ENCODE measurements at regions not wholly inside any gene's neighbourhood (a gene's known extent, or its start where the extent isn't known, plus 50 kb on each side); places are given as distances from the start of the nearest gene placed in this dataset.

DNA sequence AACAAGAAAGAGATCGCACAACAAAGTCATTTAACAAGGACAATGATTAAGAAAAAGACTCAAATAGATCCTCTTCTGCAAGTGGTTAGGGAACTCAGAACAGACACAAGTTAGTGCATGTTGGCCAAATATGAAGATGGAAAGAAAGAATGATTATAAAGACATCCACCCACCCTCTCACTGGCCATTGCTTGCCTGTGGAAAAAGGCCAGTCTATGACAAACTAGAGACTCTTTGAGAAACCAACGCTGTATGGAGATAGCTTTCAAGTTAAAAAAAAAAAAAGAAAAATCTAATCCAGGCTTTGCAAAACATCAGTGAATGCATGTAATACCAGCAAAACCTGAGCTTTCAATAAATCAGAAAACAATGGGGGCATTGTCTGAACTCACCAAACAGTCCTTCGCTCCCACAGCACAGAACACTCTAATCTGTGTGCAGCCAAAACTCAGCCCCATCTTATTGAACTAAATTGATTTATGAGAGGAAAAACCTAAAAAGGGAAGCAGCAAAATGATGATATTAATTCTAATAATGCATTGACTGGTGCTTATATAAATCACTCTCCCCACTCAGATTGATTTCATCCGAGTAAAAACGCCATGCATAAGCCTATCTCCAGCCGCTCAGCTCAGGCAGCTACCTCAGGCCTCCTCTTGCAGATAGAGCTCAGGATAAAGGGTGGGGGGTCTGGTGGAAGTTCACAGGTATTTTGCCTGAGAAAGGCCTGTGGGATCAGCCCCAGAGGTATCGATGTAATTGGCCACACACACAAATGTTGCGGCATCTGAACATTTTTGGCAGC is 547.1 kb downstream of the CCDC171 start:
- no peak for DNase-seq

DNA sequence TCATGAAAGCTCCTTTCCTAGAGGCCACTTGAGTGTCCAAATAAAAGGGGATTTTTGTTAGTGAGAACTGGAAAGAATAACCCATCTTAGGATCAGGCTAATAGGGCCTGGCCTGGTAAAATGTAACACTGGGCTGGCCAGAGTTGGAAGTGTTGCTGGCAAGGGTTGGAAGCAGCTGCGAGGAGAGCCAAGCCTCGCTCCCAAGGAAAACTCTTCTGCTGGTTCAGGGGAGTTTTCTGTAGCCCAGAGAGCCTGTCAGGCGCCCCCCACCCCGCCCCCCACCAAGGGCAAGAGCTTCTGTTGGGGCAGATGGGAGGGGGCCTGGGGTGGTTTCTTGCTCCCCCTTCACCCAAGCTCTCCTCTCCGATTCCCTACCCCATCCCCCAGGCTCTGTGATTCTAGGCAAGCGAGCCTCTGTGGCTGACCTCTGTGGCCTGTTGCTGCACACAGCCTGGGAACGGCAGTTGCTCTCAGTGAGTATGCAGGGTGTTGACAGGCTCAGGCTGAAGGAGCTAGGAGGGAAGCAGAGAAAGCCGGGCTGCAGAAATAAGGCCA is 547.8 kb downstream of the CCDC171 start:
- DNase-seq: no peak

DNA sequence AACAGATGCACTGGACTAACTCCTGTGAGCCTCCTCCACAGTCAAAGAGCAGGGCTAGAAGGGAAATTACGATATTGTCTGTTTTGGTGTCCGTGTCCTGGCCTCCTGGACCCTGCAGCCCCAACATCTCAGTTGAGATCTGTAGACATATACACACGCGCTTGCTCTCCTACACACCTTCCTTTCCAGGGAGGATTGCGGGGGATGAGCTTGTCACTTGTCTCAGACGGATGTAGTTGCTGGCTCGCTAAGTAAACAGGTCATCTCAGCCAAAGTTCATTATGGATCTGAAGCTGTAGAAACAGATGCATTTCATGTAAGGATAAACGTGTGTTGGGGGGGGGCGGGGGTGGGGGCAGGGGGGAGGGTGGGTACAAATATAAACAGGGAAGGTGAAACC is 549.3 kb downstream of the CCDC171 start:
- DNase-seq: no peak

DNA sequence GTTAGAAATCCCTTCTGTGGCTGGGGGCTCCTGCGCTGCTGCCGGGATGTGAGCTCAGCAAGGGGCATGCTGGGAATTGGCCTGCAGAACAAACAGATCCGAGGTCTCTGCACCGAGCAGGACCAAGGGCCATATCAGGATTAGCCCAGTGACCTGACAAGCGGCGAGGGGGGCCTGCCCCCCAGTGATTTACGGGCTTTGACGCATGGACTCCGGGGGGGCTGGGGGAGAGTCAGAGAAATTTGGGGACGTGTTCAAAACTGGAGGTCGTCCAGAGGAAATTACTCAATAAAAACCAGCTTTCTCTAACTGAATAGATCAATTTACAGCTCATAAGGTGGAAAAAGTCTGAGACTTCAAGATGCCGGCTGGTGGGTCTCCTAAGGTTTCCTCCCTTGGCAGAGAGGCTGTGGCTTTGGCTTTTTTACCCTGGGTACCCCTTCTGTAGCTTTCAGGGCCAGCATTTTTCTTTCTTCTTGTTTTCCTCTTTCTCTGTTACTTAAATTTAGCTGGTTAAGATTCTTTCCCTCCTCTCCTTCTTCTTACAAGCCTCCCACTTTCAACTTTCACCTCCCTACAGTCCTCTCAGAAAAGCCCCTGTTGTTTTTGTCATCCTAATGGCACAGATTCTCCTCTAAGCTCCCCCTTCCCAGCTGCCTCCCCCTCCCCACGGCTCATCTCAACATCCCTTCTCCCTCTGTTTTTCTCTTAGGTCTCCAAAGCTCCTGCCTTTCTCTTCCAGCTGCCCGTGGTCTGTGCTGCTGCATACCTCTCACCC is 551.0 kb downstream of the CCDC171 start:
- no peak for DNase-seq

DNA sequence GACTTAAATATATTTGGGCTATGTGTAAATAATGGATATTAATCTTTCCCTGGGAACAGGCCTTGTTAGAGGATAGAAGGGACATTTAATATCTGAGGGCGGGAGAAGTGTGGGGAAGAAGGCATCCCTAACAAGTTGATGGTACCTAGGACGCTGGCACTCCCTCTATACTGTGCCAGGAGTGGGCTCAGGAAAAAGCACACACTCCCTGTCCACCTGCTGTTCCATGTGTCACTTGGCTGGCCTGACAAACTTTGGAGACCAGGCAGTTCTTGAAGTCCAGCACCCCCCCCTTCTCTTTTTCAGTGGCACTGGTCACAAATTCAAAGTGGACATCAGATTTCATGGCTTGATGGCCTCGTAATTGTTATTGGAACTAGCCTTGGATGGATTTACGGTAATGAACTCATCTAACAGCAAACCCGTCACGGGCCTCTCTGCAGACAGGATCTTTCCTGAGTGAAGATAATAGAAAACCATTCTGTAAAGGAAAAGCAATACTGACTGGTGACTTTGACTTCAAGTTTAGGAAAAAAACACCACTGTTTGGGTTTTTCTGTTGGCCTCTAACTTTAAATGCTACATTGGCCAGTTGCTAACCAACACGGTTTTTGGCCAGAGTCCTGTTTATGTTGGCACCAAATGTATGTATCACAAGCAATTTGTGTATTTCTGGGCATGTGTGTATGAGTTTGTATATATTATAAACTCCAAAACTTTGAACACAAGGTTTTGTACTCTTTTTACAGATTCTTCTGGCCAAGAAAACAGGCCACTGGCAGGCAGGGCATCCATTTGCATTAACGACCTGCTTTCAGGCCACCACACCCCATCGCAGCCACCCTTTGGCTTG is 552.6 kb downstream of the CCDC171 start:
- no peak for DNase-seq

DNA sequence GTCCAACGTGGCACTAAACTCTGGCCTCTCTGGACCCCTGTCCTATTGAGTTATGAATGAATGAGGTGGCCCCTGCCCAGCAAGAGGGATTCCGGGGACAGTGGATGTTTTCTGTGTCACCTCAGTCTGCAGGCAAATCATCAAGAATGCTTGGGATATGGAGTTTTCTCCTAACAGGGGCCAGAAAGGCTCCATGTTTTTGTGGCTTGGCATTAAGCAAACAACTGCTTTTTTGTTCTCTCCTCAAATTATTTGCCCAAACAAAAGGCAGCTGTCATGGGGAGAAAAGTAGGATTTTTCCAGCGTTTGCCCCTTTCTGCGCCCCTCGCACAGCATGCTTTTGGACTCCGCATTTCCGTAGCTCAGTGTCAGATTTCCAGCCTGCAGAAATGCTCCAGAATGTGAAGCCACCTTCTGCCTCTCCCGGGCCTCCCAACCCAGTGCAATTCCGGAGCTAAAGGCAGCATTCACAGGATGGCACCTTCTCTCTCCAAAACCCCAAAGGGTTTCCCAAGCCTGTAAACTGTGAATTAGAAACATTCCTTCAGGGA is 553.3 kb downstream of the CCDC171 start:
- DNase-seq: no peak

DNA sequence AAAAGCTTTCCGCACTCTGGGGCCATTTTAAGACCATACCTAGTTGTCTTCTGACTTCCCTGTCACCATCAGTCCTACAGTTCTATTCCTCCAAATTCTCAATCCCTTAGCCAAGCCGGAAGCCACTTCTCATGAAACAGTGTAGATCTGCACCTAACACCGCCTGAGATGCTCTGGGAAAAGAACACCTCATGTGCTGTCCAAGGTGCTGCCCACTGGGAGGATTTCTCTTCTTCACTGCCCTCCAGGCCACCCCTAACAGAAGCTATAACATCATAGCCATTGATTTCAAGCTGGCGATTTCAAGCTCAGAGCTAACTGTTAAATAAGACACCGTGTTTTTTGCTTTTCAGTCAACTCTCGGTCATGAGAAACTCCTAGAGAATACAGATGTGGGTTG is 559.3 kb downstream of the CCDC171 start:
- no peak for DNase-seq

DNA sequence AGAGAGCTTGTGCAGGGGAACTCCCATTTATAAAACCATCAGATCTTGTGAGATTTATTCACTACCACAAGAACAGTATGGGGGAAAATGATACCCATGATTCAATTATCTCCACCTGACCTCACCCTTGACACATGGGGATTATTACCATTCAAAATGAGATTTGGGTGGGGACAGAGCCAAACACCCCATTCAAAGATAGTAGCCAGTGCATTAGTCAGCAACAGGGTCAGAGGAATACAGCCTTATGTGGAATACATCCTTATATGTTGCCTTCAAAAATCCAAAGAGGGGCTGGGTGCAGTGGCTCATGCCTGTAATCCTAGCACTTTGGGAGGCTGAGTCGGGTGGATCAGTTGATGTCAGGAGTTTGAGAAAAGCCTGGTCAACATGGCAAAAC is 563.2 kb downstream of the CCDC171 start:
- no peak for DNase-seq

DNA sequence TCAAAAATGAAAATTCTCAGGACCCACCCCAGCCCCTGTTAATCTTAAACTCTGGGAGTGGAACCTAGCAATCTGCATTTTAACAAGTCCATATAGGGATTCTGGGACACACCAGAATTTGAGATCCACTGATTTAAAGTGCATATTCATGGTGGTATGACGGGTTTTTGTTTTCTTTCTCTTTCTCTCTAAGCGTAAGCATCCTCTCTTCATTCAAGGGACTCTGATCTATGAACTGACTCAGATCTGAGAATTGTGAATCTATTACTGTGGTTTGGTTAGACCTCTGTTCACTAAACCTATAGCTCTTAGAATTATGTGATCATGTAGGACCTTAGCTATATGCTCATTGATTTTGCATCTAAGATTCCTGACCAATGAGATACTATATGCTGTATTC is 565.2 kb downstream of the CCDC171 start:
- DNase-seq: no peak

DNA sequence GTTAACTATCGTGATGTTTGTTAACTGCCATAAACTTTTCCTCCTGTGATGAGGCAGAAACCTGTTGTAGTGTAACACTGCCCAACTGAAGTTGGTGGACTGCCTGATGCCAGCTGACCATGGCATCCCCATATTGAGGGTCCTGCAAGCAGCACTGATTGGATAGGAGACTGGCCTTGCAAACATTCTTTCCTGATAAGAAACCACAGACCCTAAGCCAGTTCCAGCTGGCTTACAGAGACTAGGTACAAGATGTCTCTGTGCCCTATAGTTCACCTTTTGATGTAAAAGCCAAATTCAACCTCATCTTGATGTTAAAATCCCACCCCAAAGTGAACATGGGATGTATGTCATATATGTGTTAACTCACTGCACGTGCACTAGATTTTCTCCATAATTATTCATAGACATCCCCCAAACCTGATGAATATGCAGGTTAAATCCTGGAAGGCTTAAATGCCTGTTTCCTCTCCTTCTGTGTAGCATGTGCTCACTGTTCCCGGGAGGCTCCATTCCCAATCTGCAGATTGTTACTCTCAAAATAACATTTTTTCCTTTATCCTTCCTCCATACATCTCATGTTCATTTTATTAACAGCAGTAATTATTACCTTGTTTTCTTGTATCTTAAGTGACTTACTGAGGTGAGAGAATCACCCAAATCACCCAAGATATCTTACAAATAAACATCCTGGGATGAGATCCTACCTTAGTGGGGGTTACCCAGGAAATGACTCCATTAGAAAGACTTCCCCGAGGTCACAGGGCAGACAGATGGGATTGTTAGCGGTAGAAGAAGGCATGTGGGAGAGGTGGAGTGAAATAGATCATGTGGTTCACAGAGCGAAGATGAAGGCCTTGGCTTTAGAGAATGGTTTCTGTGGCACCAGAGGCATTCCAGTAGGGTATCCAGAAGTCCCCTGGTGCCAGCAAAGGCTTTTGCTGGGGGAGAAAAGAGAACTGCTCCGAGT is 566.7 kb downstream of the CCDC171 start:
- no peak for DNase-seq

DNA sequence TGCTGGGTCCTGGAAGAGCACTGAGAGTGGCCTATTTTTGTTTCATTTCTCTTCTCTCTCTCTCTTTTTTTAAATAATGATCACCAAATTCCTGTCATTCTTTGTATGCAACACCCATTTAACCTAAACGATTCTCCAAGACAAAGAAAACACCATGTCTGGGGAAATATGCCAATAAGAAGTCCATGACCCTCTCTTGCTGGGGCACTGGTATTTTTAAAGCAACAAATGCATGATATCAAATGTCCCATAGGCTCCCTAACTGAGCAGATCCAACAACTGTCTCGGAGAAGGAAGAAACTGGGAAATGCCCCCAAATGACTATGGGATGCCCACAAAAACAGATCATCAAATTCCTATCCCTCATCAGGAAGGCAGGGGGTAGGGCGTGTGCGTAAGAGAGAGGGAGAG is 567.4 kb downstream of the CCDC171 start:
- DNase-seq: no peak

DNA sequence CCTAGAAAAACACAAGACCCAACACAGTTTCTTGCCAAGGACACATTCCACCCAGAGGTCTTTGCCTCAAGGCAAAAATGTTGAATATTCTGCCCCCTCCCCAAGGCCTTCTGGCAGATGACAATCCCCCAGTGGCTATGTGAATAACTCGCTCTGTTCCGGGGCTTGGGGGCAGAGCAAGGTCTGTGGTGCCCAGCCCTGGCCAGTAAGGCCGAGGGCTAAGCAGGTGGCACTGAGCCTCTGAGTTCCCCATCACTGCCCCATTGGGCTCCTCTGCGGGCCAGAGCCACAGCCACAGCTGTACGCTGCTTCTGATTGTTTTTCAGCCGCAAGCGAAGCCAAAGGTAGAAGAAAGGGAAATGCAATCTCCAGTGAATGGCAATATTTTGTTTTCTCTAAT is 567.9 kb downstream of the CCDC171 start:
- no peak for DNase-seq

DNA sequence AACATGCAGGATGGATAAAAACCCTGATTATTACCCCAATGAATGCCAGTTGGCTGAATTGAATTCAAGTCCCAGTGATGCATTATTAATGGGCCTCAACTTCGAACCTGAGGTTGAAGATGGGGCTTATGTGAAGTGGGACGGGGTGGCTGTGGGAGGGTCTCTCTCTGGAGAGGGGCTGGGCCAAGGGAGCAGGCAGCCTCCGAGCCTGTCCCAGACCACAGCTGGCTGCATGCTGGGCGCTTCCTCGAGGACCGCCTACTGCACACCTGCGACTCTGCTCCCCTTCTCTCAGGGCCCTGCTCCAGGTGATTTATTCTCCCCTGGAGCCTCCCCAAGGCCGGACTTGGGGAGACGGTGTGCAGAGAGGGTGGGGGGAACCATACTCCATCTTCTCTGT is 568.3 kb downstream of the CCDC171 start:
- no peak for DNase-seq

DNA sequence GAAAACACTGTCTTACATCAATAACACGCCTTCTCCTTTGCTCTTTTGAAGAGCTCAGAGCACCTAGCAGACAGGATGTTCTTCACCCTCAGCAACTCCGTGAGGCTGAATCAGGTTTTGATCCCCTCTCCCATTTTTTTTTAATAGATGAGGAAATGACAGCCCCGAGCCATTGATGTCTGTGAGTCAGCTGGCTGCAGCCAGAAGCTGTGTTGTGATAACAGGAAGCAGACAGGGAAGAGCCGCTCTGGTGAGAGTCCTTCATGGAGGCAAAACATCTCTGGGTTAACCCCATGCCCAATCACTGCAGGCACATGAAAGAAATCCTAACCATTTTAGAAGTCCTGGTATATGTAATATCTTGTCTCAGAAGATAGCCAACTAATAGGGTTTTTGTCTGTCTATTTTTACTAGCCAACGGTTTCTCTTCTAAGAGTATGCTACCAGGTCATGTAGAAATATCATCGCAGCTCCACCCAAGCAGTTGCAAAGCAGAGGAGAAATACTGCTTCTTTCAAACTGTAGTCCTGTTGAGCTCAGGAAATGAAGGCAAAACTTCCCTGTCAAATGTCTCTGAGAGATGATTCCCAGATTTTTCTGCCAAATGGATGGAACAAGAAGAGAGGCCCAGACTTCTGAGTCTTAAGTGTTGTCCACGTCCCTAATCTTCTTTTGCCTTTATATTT is 568.9 kb downstream of the CCDC171 start:
- no peak for DNase-seq

DNA sequence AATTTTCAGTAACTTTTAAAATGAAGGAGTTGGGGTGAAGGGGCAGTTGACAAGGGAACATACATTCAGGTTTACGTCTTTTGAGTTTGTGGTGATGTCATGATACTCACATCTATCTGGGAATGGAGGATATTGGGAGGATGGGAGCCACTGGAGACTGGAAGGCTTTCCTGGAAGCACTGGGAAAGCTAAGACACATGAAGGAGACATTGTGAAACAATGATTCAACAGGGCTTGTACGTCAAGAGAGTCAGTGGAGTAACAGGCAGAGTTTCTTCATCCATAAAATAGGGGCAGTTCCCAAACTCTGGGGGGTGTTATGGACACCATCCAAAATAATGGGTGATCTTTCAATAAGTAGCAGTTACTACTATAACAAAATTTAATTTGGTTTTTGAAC is 572.8 kb downstream of the CCDC171 start:
- no peak for DNase-seq

DNA sequence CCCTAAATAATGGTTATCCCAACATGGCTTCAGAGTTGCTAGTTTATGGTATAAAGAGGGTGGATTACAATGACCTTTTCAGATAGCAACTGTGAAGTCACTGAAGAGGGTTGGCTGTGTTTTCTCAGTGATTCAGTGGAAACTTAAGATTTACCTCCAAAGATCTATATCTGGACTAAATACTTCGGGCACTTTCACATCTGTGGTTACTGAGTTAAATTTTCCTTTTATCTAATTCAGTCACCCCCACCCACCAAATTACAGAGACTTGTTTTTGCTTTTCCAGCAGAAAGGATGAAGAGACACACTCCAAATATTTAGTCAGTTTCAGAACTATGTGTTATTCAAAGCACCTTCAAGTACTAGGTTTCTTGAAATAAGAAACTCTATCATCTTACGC is 573.2 kb downstream of the CCDC171 start:
- DNase-seq: no peak

DNA sequence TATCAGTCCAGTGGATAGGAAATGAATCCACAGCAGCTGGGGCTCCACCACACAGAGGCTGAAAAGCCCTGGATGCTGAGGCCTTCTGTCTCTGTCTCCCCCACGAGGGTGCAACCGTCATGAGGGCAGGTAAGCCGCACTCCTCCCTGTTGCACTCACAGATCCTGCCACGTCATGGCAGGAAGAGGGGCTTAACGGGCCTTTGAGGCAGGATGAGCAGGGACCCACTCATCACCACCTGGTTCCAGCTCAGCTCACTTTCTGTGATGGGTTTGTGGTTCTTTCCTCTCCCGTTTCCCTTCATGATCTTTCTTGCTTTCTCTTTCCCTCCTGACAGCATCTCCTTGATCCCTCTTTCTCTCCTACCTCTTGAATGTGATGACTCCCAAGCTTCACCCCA is 575.2 kb downstream of the CCDC171 start:
- no peak for DNase-seq

DNA sequence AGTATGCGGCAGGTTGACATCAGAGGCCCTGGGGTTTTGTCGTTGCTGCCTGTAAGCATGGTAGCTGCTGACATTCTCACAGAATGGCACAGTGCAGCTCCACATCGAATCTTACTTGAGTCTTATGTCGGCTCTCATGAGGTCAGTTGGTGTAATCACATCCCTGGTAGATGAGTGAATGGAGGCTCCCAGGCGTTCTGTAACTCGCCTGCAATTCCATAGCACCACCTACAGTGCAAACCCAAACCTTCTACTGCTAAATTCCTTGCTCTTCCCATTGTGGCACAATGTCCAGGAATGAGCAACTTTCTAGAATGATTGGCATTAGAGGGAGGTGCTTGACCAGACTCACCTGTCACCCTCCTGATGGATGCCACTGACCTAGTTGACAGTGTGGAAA is 578.4 kb downstream of the CCDC171 start:
- no peak for DNase-seq

DNA sequence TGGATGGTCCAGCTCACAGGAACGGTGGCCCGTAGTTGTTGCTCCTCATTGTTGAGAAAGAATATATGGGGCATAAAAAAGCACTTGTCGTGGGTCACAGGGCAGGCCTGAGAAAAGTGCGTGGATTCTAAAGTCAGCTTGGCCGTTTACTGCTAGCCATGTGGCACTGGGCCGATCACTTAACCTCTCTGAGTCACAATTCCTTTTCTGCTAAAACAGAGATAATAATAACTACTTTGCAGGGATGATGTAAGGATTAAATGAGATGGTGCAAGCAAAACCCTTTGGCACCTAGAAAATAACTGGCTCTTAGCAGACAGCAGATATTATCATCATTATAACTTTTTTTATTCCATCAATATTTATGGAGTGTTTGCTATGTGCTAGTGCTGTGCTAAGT is 579.7 kb downstream of the CCDC171 start:
- no peak for DNase-seq

DNA sequence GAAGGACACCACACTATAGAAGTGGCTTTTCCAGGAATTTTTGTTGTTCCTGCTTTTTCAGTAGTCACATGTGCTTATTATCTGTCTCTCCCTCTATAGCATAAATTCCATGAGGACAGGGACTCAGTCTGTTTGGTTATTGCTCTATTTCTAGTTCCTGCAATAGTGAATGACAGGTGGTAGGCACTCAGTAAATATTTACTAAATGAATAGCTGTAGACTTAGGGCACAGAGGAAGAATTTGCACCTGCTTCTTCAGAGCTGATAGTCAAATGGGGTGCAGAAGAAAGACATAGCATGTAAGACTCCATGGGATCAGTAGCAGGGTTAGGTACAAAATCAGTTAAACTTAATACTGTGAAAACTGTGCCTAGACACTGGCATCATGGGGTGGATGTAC is 580.2 kb downstream of the CCDC171 start:
- no peak for DNase-seq
